PC-3 (cell line): ENCODE measurements at regions not wholly inside any gene's neighbourhood (a gene's known extent, or its start where the extent isn't known, plus 50 kb on each side); places are given as distances from the start of the nearest gene placed in this dataset.

Experiments used
- EZH2phosphoT487 ChIP-seq: fragments of 300-600 bp; sonication (generic); IDR thresholded peaks from 2 replicates; pipeline ENCODE4 v1.6.1; 2018; ENCODE audit warnings: mild to moderate bottlenecking, antibody characterized with exemption, low read length, borderline replicate concordance
- TF ChIP-seq, protein P1 (sequence below): fragments of 300-600 bp; sonication (generic); conservative IDR thresholded peaks from 2 replicates; pipeline ENCODE4 v1.5.1; 2017; ENCODE audit warnings: antibody characterized with exemption, low read depth, mild to moderate bottlenecking, low read length

DNA sequence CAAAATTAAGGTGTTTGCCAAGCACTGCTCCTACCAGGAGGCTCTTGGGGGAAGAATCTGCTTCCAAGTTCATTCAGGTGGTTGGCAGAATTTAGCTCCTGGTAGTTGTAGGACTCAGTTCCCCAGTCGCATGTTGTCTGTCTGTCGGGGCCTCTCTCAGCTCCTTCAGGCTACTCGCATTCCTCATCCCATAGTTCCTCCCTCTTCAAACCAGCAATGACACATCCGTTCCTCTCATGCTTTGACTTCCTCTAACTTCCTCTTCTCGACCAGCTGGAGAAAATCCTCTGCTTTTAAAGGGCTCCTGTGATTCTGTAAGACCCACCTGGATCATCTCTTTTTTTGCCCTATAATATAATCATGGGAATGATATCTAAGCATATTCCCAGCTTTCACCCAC, 108.1 kb downstream of the PMP22 start:
- TF ChIP-seq, protein P1, sequence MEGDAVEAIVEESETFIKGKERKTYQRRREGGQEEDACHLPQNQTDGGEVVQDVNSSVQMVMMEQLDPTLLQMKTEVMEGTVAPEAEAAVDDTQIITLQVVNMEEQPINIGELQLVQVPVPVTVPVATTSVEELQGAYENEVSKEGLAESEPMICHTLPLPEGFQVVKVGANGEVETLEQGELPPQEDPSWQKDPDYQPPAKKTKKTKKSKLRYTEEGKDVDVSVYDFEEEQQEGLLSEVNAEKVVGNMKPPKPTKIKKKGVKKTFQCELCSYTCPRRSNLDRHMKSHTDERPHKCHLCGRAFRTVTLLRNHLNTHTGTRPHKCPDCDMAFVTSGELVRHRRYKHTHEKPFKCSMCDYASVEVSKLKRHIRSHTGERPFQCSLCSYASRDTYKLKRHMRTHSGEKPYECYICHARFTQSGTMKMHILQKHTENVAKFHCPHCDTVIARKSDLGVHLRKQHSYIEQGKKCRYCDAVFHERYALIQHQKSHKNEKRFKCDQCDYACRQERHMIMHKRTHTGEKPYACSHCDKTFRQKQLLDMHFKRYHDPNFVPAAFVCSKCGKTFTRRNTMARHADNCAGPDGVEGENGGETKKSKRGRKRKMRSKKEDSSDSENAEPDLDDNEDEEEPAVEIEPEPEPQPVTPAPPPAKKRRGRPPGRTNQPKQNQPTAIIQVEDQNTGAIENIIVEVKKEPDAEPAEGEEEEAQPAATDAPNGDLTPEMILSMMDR, result no peak
- no peak for TF ChIP-seq EZH2phosphoT487
